ENCODE measurements at regions not wholly inside any gene's neighbourhood (a gene's known extent, or its start where the extent isn't known, plus 50 kb on each side); places are given as distances from the start of the nearest gene placed in this dataset.
"Not testable (repeated sequence)": the region's sequence is repeated elsewhere in the genome, so short reads cannot be mapped to it uniquely, and the experiment has no call there.

DNA sequence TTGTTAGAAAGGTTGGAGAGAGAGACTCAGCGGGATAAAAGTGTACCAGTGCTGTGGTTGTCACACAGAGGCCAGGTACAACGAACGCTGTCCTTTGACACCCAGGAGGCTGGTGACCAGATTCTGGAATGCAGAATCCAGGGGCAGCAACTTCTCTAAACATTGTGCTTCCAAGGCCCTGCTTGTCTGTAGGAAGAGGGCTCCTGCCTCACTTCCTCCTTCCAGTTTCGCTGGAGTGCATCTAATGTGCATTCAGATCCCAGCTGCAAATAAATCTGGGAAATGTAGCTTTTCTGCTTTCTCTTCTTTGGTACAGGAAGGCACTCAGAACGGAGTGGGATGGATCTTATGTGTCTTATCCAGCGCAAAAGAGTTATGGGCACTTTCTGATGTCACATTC lies 171.8 kb upstream of the ATP5MC3 start:
- DNase-seq (ENCODE audit: low spot score): no peak

GRCh38 chr2:175351512-175351911 lies 170.0 kb upstream of the ATP5MC3 start:
- DNase-seq (ENCODE audit: low spot score): no peak

GRCh38 chr2:175350105-175350504 lies 168.6 kb upstream of the ATP5MC3 start:
- no peak for DNase-seq (ENCODE audit: low spot score)

DNA sequence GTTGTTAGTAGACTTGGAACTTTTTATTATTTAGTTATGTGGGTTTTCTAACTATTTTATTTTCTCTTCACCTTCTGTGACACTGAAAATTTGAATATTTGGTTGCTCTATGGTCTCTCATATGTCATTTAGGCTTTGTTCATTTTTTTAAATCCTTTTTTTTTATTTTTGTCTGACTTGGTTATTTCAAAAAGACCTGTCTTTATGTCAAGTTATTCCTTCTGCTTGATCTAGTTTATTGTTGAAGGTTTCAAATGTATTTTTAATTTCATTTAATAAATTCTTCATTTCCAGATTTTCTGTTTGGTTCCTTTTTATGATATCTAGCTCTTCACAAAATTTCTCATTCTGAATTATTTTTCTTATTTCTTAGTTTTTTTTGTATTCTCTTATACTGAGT lies 160.6 kb upstream of the ATP5MC3 start:
- DNase-seq (ENCODE audit: low spot score): no peak

DNA sequence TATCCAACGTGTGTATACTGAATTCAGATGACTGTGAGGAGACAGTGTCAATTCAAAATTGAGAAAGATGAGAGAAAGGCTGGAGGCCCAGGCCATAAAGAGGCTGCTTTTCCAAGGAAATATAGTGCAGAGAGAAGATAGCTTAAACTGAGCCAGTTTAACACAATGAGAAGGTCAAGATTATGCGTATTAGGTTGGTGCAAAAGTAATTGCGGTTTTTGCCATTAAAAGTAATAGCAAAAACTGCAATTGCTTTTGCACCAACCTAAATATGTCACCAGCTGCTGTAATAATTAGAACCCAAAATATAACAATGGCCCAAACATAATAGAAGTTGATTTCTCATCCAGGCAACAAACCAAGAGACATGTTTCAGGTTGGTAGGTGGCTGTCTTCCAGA lies 148.7 kb upstream of the ATP5MC3 start:
- no peak for DNase-seq (ENCODE audit: low spot score)

DNA sequence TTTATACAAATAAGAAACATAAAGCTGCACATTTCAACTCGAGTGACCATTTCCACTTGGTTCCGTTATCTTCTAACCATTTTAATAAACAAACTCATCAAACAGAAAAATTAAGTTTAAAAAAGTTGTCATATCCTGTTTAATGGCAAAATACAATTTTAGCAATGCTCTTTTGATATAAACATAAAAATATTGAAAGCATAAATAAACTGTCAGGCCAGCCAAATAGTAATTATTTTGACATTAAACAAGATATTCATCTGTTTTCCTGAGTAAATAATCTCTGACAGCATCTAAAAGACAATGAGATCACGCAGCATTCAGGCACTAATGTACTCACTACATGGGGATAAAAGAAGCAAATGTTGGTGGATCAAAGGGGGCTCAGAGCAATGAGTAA lies 145.3 kb upstream of the ATP5MC3 start:
- no peak for DNase-seq (ENCODE audit: low spot score)

DNA sequence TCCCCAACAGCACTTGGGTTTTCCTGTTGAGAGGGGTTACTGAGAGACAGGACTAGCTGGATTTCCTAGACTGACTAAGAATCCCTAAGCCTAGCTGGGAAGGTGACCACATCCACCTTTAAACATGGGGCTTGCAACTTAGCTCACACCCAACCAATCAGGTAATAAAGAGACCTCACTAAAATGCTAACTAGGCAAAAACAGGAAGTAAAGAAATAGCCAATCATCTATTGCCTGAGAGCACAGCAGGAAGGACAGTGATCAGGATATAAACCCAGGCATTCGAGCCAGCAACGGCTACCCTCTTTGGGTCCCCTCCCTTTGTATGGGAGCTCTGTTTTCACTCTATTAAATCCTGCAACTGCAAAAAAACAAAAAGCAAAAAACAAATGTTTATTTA lies 144.7 kb upstream of the ATP5MC3 start:
- DNase-seq (ENCODE audit: low spot score): not testable (repeated sequence)

GRCh38 chr2:175323162-175323561 lies 141.7 kb upstream of the ATP5MC3 start:
- DNase-seq (ENCODE audit: low spot score): no peak

- no peak for DNase-seq (ENCODE audit: low spot score)
Measured at GRCh38 chr2:175318542-175318941, 137.0 kb upstream of the ATP5MC3 start.

DNA sequence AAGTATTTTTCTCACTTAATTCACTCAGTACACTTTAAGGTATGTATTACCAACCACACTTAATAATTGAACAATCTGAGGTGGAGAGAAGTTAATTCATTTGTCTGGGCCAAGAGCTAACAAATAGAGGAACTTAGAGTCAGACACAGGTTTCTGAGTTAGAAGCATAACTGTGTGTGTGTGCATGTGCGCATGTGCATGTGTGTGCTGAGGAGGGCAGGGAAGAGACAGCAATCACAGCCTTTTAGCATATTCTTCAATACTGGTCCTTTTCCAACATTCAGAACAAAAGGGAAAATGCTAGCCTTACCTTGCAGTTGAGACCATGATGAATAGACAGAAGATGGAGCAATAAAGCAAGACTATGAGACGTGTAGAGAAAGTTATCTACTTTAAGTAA lies 136.2 kb upstream of the ATP5MC3 start:
- no peak for DNase-seq (ENCODE audit: low spot score)

DNA sequence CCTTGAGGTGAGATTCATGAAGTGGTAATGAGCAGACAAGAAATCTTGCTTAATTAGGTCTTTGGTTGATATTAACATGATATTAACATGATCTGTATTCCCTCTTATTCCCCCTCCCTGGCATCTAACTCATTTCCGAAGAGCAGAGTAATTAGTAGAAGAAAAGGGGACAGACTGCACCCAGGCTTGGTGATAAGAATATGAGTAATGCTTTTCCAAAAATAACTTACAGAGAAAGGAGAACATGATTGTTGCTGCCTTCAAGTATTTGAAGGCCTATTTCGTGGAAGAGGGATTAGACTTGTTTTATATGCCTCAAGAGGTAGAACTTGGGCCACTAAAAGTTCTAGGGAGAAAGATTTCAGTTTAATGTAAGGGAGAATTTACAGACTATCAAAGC lies 130.6 kb upstream of the ATP5MC3 start:
- DNase-seq (ENCODE audit: low spot score): no peak

GRCh38 chr2:175310813-175311504 lies 129.4 kb upstream of the ATP5MC3 start:
- no peak for DNase-seq (ENCODE audit: low spot score)

- DNase-seq (ENCODE audit: low spot score): peak; percentile 68
Measured at GRCh38 chr2:175309799-175310198, 128.3 kb upstream of the ATP5MC3 start.

- no peak for DNase-seq (ENCODE audit: low spot score)
Measured at GRCh38 chr2:175308005-175308404, 126.5 kb upstream of the ATP5MC3 start.

DNA sequence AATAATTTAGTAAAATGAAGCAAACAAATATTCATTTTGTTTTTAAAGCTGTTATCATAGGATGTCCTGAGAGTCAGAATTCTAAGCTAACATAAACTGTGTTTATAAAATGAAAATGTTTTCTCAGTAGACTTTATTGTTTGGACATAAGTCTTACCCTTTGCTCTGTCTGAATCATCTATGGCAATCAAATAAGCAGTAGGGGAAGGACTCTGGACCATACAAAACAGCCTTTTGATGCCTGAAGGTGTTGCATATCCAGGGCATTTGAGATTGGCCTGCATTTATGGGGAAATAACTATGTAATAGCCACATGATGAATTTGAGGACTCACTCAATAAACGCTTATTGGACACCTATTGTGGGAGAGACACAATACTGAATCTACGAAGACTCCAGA lies 123.0 kb upstream of the ATP5MC3 start:
- no peak for DNase-seq (ENCODE audit: low spot score)

DNA sequence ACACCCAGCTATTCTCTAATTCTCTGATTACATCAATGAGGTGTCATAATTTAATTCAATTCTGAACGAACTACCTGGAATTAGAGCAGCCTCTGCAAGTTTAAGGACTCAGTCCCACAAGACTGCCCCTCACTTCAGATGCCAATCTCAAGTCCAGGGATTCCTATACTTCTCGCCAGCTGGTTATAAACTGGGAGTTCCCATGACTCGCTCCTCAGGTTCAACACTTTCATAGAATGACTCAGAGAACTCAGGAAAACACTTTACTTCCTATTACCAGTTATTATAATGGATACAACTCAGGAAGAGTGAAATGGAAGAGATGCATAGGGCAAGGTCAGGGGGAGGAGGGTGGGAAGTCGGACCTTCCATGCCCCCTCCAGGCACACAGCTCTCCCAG lies 112.3 kb upstream of the ATP5MC3 start:
- DNase-seq (ENCODE audit: low spot score): no peak

DNA sequence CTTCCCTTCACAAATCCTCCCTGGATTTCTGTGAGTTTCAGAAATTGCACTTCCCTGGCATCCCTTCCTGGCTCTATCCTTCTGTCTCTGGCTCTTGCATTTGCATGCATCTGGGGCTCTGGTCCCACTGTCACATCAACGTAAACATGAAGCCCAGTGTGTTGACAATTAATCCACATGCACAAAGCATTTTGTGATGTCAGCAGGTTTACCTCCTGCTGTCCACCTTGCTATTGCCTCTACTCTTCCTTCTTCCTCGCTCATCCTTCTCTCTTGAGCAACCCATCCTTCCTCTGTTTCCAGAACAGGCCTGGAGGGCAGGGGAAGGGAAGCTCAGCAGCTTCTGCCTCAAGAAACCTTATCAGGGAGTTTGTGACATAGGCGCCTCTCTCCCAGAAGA lies 111.7 kb upstream of the ATP5MC3 start:
- DNase-seq (ENCODE audit: low spot score): no peak

DNA sequence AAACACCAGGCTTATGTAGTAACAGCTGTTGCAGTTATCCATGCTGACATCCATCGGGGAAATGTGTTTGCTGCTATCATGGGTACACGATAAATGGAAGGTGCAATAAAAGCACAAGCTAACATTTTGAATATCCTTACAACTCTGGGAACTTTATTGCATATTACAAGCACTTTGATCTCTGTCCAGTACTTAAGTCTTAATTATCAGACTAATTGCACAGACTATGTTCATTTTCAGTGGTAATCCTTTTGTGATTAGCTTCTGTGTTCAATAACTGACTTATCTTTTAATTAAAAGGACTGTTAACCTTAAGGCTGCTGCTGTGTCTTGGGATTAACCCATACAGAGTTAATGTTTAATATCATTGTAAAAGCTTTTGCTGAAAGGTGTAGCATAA lies 101.4 kb upstream of the ATP5MC3 start:
- DNase-seq (ENCODE audit: low spot score): no peak

GRCh38 chr2:175282300-175282699 lies 100.8 kb upstream of the ATP5MC3 start:
- peak; percentile 71 for DNase-seq (ENCODE audit: low spot score)

- DNase-seq (ENCODE audit: low spot score): no peak
Measured at GRCh38 chr2:175277772-175278171, 96.3 kb upstream of the ATP5MC3 start.

DNA sequence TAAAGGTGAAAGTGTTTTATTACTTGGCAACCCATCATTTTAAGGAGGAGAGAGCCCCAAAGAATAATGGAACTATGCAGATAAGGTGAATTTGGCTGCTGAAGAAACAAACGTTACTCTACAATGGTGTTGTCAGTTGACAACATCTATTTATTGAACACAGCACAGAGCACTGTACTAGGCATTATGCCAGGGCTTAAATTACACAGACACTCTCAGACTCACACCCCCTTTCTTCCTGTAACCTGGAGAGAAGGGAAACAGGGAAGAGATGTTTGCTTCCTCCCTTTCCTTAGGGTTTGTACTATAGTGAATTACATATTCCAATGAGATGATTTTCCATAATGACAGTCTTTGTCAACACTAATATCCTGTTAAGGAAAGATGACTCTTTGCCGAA lies 94.0 kb upstream of the ATP5MC3 start:
- no peak for DNase-seq (ENCODE audit: low spot score)

GRCh38 chr2:175259164-175259563 lies 77.7 kb upstream of the ATP5MC3 start:
- DNase-seq (ENCODE audit: low spot score): no peak

DNA sequence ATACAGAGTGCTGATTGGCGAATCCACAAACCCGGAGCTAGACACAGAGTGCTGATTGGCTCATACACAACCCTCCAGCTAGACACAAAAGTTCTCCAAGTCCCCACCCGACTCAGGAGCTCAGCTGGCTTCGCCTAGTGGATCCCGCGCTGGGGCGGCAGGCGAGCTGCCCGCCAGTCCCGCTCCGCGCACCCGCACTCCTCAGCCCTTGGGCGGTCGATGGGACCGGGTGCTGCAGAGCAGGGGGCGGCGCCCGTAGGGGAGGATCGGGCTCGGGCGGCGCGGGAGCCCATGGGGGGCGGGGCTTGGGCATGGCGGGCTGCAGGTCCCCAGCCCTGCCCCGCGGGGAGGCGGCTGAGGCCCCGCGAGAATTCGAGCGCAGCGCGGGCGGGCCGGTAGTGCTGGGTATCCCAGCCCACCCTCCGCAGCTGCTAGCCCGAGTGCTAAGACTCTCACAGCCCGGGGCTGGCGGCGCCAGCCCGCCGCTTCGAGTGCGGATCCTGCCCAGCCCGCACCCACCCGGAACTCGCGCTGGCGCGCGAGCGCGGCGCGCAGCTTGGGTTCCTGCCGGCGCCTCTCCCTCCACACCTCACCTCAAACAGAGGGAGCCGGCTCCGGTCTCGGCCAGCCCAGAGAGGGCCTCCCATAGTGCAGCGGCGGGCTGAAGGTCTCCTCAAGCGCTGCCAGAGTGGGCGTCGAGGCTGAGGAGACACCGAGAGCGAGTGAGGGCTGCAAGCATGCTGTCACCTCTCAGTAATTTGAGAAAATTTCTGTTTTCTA lies 75.5 kb upstream of the ATP5MC3 start:
- no peak for DNase-seq (ENCODE audit: low spot score)

DNA sequence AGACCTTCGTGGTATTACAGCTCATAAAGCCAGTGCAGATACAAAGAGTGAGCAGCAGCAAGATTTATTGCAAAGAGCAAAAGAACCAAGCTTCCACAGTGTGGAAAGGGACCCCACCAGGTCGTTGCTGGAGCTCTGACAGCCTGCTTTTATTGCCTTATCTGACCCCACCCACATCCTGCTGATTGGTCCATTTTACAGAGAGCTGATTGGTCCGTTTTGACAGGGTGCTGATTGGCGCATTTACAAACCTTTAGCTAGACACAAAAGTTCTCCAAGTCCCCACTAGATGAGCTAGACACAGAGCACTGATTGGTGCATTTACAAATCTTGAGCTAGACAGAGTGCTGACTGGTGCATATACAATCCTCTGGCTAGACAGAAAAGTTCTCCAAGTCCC lies 74.9 kb upstream of the ATP5MC3 start:
- DNase-seq (ENCODE audit: low spot score): not testable (repeated sequence)

All from iPS-NIHi11 (cell line).